Erythroblast (primary cell): ENCODE measurements at regions not wholly inside any gene's neighbourhood (a gene's known extent, or its start where the extent isn't known, plus 50 kb on each side); places are given as distances from the start of the nearest gene placed in this dataset.

ENCODE experiments used
- DNase-seq, 2 experiments: peaks; one replicate each; lab custom pipeline; 2025; lab: John Stamatoyannopoulos, UW
- GATA1 ChIP-seq: IDR thresholded peaks from 2 replicates; pipeline ENCODE4 v1.6.1; 2011; ENCODE audit warnings: low read depth, mild to moderate bottlenecking, control low read depth, low read length, moderate library complexity
- POLR2A ChIP-seq: IDR thresholded peaks from 2 replicates; pipeline ENCODE4 v1.6.1; 2011; ENCODE audit warnings: mild to moderate bottlenecking, low read length

- TF ChIP-seq POLR2A (no peak), GATA1 (no peak)
- no peak for DNase-seq
Observed at GRCh38 chr5:133694181-133694831, 82.0 kb upstream of the FSTL4 start.

- no peak for DNase-seq
- TF ChIP-seq POLR2A, result no peak
- no peak for TF ChIP-seq GATA1
Observed at GRCh38 chr5:133691448-133691847, 79.1 kb upstream of the FSTL4 start.

- no peak for TF ChIP-seq GATA1
- TF ChIP-seq POLR2A, result no peak
- no peak for DNase-seq
Observed at GRCh38 chr5:133690746-133691145, 78.4 kb upstream of the FSTL4 start.

GRCh38 chr5:133688391-133688790 is 76.0 kb upstream of the FSTL4 start:
- no peak for DNase-seq

GRCh38 chr5:133687212-133688061 is 75.1 kb upstream of the FSTL4 start:
- TF ChIP-seq POLR2A (no peak), GATA1 (no peak)
- DNase-seq, result no peak

More at GRCh38 chr5:133688391-133688790, 76.0 kb upstream of the FSTL4 start:
- no peak for TF ChIP-seq POLR2A
- no peak for TF ChIP-seq GATA1

- TF ChIP-seq GATA1 (no peak), POLR2A (no peak)
- no peak for DNase-seq
Observed at GRCh38 chr5:133686566-133686965, 74.2 kb upstream of the FSTL4 start.

GRCh38 chr5:133685402-133686018 is 73.2 kb upstream of the FSTL4 start:
- no peak for DNase-seq
- no peak for TF ChIP-seq POLR2A
- no peak for TF ChIP-seq GATA1

- TF ChIP-seq POLR2A, result no peak
- TF ChIP-seq GATA1, result no peak
- no peak for DNase-seq
Observed at GRCh38 chr5:133683646-133684596, 71.6 kb upstream of the FSTL4 start.

- TF ChIP-seq GATA1, result no peak
- no peak for DNase-seq
Observed at GRCh38 chr5:133682451-133682850, 70.1 kb upstream of the FSTL4 start.

GRCh38 chr5:133681896-133682295 is 69.6 kb upstream of the FSTL4 start:
- DNase-seq, result no peak
- TF ChIP-seq POLR2A, result no peak
- no peak for TF ChIP-seq GATA1

- TF ChIP-seq POLR2A (no peak), GATA1 (no peak)
- DNase-seq, result no peak
Observed at GRCh38 chr5:133680830-133681565, 68.7 kb upstream of the FSTL4 start.

- no peak for DNase-seq
- TF ChIP-seq GATA1, result no peak
- no peak for TF ChIP-seq POLR2A
Observed at GRCh38 chr5:133679534-133679933, 67.2 kb upstream of the FSTL4 start.
